Effector CD4-positive, alpha-beta T cell (primary cell): ENCODE measurements at regions not wholly inside any gene's neighbourhood (a gene's known extent, or its start where the extent isn't known, plus 50 kb on each side); places are given as distances from the start of the nearest gene placed in this dataset.

Experiments
- DNase-seq: peaks from one replicate; pipeline ENCODE4 v3.0.0-alpha.2; 2020

GRCh38 chr3:178450476-178450875 lies 85.8 kb upstream of the KCNMB2 start:
- DNase-seq = no peak

GRCh38 chr3:178451799-178452198 lies 84.4 kb upstream of the KCNMB2 start:
- DNase-seq = no peak

DNA sequence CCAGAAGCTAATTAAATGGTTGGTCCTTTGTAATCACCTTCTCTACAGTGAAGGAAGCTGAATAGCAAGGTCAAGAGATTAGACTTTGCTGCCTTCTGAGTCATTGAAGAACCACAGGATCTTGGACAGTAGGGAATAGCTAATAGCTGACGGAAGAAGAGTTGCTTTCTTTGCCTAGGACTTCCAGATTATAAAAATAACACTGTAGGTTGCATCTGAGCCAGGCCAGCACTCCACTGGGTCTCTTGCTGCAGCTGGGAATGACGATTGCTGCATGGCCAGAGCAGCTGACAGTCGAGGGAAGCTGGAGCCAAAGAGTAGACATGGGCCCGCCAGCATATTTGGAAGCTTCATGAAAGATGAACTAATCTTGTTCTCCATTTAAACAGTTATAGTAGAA lies 81.5 kb upstream of the KCNMB2 start:
- no peak for DNase-seq

GRCh38 chr3:178455226-178455625 lies 81.0 kb upstream of the KCNMB2 start:
- no peak for DNase-seq

GRCh38 chr3:178455946-178456345 lies 80.3 kb upstream of the KCNMB2 start:
- no peak for DNase-seq

GRCh38 chr3:178456621-178457285 lies 79.5 kb upstream of the KCNMB2 start:
- DNase-seq = no peak

DNA sequence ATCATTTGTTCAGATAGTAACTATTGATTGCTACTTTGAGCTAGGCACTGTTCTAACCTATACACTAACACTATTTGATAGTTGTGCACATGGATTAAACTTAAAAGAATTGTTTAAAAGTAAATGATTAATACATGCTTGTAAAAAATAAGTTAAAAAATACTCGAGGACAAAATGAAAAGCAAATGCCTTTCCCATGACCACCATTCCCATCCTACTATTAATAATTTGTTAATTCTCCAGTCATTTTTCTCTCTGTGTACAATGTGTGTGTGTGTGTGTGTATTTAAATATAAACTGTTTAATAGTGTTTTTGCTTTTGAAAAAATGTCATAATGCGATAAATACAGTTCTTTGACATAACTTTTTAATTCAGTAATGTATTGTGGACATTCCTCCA lies 78.7 kb upstream of the KCNMB2 start:
- no peak for DNase-seq

DNA sequence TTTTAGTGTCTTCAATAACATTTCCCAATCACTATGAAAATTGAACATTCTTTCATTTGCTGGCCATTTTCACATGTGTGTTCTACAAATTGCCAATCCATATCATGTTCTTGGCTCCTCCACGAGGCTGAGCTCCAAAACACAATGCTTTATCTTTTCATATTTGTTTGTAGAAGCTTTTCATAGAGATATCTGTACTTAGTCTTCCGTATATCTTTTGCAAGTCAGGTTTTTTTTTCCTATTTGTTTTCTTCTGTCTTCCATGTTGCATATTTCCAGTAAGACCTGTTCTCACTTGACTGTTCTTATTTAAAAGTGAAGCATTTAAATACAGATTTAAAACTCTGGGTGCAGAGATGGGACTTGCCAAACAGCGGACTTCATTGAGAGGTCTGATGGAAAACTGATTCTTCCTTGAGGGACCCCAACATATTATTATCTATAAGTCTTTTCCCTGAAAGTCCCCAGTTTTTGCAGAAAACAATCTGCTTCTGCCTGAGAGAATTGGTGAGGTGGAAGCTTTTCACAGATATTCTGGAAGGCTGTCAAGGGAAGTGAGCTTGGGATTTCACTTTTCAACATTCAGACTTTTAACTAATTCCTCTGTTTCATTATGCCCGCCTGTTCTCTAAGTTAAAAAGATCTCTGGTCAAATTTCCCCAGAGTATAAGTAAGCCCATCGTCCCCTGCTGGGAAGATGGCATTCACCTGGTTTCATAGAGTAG lies 77.8 kb upstream of the KCNMB2 start:
- no peak for DNase-seq

DNA sequence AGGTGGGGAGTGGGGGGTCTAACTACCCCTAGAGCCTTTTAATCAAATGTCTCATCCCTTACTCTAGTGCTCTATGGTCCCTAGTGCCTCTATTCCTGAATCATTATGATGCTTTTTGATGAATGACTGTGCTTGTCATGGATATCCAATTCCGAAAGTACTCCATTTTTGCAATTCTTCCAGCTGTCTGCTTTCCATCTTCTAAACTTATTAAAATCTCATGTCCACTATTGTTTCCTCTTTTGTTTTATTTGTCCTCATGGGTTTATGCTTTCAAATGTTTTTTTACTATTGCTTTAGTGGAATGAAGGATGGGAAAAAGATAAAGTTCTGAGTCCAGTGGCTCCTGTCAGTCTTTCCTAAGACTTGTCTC lies 77.2 kb upstream of the KCNMB2 start:
- DNase-seq = no peak

DNA sequence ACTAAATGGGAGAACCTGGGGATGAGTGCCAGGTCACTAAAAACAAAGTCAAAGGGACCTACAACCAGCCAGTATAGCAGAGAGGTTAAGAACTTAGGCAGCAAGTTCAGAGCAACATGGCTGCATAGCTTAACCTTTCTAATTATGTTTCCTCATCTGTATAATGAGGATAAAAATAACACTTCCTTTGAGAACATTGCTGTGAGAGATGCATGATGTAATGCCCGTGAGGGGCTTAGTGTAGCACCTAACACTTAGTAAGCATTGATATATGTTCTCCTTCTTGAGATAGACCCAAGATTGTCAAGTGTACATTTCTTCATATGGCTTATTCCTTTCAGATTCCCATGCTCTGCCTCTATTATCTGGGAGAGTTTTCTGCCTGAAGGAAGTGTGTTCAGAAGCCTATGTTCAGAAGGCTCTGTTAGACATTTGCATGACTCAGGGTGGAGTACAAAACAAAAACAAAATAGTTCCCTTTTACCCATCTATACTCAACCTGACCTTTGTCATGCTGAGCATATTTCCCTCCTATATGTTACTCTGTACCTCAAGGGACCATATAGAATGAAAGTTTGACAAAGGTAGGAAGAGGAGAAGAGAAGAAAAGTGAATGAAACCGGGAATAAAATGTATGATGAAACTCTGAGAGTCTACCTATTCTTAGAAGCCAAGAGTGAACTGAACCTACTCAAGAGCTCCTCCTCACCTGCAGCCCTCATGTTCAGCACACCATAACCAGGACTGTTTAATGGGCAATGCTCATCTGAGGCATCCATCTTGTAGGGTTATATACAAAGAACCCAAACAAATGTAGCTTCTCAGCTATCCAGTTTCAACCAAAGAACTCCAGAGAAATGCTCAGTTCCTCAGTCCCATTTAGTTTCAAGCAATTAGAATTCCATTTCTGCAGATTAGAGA lies 70.7 kb upstream of the KCNMB2 start:
- no peak for DNase-seq

DNA sequence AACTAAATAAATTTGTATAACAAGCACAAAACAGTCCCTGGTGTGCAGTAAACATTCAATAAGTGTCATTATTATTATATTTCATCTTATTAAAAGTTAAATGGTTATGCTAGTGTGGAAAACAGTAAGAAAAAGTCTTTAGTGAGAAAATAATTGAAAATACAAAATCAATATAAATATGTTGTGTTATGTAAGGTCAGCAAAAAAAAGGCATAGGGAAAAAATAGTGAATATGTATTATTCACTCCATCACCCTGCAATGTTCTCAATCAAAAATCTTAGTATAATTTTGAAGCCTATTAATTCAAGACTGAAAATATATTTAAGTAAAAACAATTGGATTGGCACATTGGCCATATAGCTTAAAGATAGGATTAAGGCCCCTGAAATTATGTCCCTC lies 63.3 kb upstream of the KCNMB2 start:
- DNase-seq = no peak

- no peak for DNase-seq
Measured at GRCh38 chr3:178474526-178474925, 61.7 kb upstream of the KCNMB2 start.

GRCh38 chr3:178475062-178475461 lies 61.2 kb upstream of the KCNMB2 start:
- no peak for DNase-seq

GRCh38 chr3:178476886-178477285 lies 59.4 kb upstream of the KCNMB2 start:
- no peak for DNase-seq

- DNase-seq = no peak
Measured at GRCh38 chr3:178479446-178479845, 56.8 kb upstream of the KCNMB2 start.

DNA sequence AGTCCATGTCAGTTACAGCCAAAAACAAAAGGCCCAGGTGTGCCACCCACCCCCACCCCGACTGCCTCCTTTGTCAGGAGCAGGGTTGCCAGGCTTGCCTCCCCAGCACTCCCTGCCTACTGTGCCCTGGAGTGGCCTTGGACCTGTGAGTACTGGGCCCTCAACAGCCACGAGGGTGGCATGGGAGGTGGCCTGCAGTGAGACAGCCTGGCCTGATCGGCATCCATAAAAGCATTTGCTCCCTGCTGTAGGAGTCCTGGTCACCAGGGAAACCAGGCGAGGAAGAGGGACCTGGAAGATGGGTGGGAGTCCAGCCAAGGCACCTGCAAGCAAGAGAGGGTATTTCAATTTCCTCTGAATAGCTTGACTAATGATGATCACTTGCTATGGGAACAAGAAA lies 56.4 kb upstream of the KCNMB2 start:
- DNase-seq = no peak

DNA sequence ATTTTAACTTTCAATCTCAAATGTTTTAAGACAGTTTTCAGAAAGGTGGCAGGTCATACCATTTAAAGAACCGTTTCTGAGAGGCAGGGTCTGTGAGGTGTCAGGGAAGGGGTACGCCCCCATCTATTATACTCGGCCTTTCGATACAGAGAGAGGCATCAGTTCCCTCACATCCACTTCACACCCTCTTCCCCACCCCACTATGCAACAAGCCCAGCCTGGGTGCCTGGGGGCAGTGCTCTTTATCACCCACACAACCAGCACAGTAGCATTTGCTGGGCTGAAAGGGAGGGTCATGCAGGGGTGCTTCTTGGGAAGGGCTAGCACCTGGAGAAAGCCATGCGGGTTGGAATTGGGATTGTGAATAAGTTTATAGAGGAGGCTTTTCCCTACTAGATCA lies 56.0 kb upstream of the KCNMB2 start:
- DNase-seq = no peak

- DNase-seq = no peak
Measured at GRCh38 chr3:178480795-178481194, 55.4 kb upstream of the KCNMB2 start.

GRCh38 chr3:178482981-178483380 lies 53.3 kb upstream of the KCNMB2 start:
- no peak for DNase-seq

- DNase-seq = no peak
Measured at GRCh38 chr3:178483704-178484103, 52.5 kb upstream of the KCNMB2 start.

DNA sequence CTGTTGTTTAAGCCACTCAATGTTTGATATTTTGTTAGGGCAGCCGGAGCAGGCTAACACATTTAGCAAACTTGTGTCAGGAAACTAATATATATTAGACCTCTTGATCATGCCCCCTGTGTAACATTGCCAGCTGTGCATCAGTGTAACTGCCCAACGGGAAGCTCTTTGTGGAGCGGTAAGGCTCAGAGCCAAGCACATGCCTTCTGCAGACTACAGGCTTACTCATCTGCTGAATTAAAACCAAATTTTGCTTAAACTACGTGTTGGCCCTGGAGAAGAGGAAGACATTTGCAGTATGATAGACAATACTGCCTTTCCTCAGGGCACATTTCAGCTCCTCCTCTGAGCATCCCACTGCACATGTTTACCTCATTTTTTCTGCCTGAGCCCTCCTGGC lies 50.5 kb upstream of the KCNMB2 start:
- no peak for DNase-seq
